GM23248 (cell line): ENCODE measurements at regions not wholly inside any gene's neighbourhood (a gene's known extent, or its start where the extent isn't known, plus 50 kb on each side); places are given as distances from the start of the nearest gene placed in this dataset.

Source experiments
- EZH2 ChIP-seq: fragments of 200-600 bp; sonication (generic); IDR thresholded peaks from 2 replicates; pipeline ENCODE4 v1.6.1; 2018; ENCODE audit warnings: antibody characterized with exemption, mild to moderate bottlenecking; ENCODE audit not compliant: insufficient read depth, poor library complexity, severe bottlenecking
- EZH2phosphoT487 ChIP-seq: fragments of 200-600 bp; sonication (generic); IDR thresholded peaks from 2 replicates; pipeline ENCODE4 v1.6.1; 2018; ENCODE audit warnings: antibody characterized with exemption, moderate library complexity, mild to moderate bottlenecking, low read depth; ENCODE audit not compliant: insufficient read depth

DNA sequence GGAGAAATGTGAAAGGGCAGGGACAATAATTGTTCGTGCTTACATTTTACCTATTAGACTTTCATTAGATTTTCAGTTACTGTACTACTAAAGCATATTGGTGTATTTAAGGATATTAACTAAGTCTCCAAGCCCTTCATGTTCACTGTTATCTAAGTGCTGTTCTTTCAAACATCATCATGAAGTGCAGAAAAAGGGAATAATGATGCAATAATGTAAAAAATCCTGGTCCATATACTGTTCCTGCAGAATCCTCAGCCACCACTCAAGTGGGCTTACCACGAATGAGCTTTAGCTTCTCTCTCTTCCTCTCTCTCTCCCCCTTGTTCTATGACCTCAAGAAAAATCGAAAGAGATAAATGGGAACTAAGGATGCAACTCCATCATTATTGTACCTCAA lies 600.7 kb downstream of the UTRN start:
- TF ChIP-seq EZH2: no peak
- no peak for TF ChIP-seq EZH2phosphoT487
